LoVo (cell line): ENCODE measurements at regions not wholly inside any gene's neighbourhood (a gene's known extent, or its start where the extent isn't known, plus 50 kb on each side); places are given as distances from the start of the nearest gene placed in this dataset.
"Not testable (repeated sequence)": the region's sequence is repeated elsewhere in the genome, so short reads cannot be mapped to it uniquely, and the experiment has no call there.

Source experiments
- DNase-seq: peaks from one replicate; pipeline ENCODE4 v3.0.0-alpha.2; 2016; ENCODE audit warnings: low spot score

GRCh38 chr9:42377530-42378417, 194.3 kb downstream of the SPATA31A6 start:
- DNase-seq, result not testable (repeated sequence)

GRCh38 chr9:42378418-42378815, 195.0 kb downstream of the SPATA31A6 start:
- no peak for DNase-seq

GRCh38 chr9:42379602-42380001, 196.1 kb downstream of the SPATA31A6 start:
- DNase-seq, result not testable (repeated sequence)

GRCh38 chr9:42384585-42384984, 201.1 kb downstream of the SPATA31A6 start:
- DNase-seq, result not testable (repeated sequence)

- not testable (repeated sequence) for DNase-seq
Observed at GRCh38 chr9:42385574-42386120, 202.2 kb downstream of the SPATA31A6 start.

GRCh38 chr9:42386477-42386876, 203.0 kb downstream of the SPATA31A6 start:
- DNase-seq, result no peak

- DNase-seq, result no peak
Observed at GRCh38 chr9:42388146-42388690, 204.8 kb downstream of the SPATA31A6 start.

- DNase-seq, result no peak
Observed at GRCh38 chr9:42388846-42389245, 205.4 kb downstream of the SPATA31A6 start.

- not testable (repeated sequence) for DNase-seq
Observed at GRCh38 chr9:42392773-42393455, 209.5 kb downstream of the SPATA31A6 start.

GRCh38 chr9:42396318-42396717, 212.9 kb downstream of the SPATA31A6 start:
- DNase-seq, result no peak

- not testable (repeated sequence) for DNase-seq
Observed at GRCh38 chr9:42397336-42397735, 213.9 kb downstream of the SPATA31A6 start.

- not testable (repeated sequence) for DNase-seq
Observed at GRCh38 chr9:42402919-42403318, 219.5 kb downstream of the SPATA31A6 start.

- DNase-seq, result not testable (repeated sequence)
Observed at GRCh38 chr9:42409581-42409980, 226.1 kb downstream of the SPATA31A6 start.

- DNase-seq, result not testable (repeated sequence)
Observed at GRCh38 chr9:42412354-42412753, 228.9 kb downstream of the SPATA31A6 start.

- not testable (repeated sequence) for DNase-seq
Observed at GRCh38 chr9:42414865-42415264, 231.4 kb downstream of the SPATA31A6 start.

GRCh38 chr9:42419652-42420051, 236.2 kb downstream of the SPATA31A6 start:
- DNase-seq, result not testable (repeated sequence)

GRCh38 chr9:42420324-42420723, 236.9 kb downstream of the SPATA31A6 start:
- not testable (repeated sequence) for DNase-seq

- not testable (repeated sequence) for DNase-seq
Observed at GRCh38 chr9:42421630-42422029, 238.2 kb downstream of the SPATA31A6 start.

GRCh38 chr9:42430674-42431615, 247.5 kb downstream of the SPATA31A6 start:
- DNase-seq, result not testable (repeated sequence)

GRCh38 chr9:42431616-42432010, 248.2 kb downstream of the SPATA31A6 start:
- DNase-seq, result not testable (repeated sequence)
